Left lobe of liver (tissue), 2 donors: ENCODE measurements at regions not wholly inside any gene's neighbourhood (a gene's known extent, or its start where the extent isn't known, plus 50 kb on each side); places are given as distances from the start of the nearest gene placed in this dataset.

Experiments used
- ATAC-seq: fragments of 200-7000 bp; cut with Tn5 transposase; one replicate; pipeline ENCODE4 v1.9.1; 2020; ENCODE audit warnings: mild to moderate bottlenecking, moderate library complexity
- DNase-seq: peaks from one replicate; pipeline ENCODE4 v3.0.0-alpha.2; 2020; ENCODE audit warnings: low spot score
- donor health status: DM: no; HTN: no; CAD: no; lungs with moderate emphysema.
- donor health status: DM: no; HTN: yes; CAD: no.

DNA sequence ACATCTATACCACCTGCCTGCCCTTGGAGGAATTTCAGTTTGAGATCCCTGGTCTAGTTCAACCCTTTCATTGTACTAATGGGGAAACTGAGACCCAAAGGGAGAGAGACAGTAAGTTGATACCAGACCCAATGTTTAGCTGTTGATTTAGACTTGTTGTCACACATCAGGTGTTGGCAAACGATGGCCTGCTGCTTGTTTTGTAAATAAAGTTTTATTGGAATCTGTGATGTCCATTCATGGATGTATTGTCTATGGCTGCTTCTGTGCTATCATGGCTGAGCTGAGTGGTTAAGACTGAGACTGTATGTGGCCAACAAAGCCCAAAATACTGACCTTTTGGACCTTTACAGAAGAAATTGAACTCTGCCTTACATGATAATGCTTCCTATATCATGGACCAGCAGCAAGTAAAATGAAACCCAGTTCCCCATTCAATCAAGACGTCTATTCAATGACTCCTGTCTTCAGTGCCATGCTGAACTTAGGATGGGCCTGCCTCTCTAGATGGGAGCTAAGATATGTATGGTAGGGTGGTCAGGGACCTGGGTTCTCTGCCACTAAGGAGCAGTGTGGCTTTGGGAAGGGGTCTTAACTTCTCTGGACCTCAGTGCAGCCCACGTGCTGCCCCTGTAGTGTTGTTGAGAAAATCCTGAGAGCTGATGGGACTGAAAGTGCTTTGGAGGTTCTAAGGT, 111.0 kb downstream of the IRX5 start:
- ATAC-seq (no peak), DNase-seq (no peak)

GRCh38 chr16:55042556-55043432, 112.1 kb downstream of the IRX5 start:
- DNase-seq (no peak), ATAC-seq (no peak)

DNA sequence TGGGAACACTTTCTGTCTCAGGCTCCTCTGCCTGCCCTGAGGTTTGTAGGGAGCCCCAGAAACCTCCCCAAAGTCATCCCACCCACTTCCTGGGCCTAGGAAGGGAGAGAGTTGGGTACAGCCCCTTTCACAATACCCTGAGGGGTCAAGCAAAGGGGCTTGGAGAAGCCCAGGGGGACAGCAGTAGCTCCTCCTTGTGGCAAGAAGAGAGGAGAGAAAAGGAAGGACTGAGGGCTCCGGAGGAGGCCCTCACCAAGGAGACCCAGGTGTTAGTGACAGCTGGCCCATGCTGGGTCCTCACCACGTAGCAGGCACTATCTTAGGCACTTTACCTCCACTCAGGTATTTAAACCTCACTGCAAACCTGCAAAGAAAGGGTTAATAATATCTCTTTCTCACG, 112.8 kb downstream of the IRX5 start:
- ATAC-seq: no peak
- DNase-seq: no peak

- DNase-seq: no peak
These were observed 113.7 kb downstream of the IRX5 start for GRCh38 chr16:55044201-55044975.

GRCh38 chr16:55045329-55045728, 114.7 kb downstream of the IRX5 start:
- no peak for ATAC-seq
- DNase-seq: no peak

More at GRCh38 chr16:55044201-55044975, 113.7 kb downstream of the IRX5 start:
- ATAC-seq: no peak

DNA sequence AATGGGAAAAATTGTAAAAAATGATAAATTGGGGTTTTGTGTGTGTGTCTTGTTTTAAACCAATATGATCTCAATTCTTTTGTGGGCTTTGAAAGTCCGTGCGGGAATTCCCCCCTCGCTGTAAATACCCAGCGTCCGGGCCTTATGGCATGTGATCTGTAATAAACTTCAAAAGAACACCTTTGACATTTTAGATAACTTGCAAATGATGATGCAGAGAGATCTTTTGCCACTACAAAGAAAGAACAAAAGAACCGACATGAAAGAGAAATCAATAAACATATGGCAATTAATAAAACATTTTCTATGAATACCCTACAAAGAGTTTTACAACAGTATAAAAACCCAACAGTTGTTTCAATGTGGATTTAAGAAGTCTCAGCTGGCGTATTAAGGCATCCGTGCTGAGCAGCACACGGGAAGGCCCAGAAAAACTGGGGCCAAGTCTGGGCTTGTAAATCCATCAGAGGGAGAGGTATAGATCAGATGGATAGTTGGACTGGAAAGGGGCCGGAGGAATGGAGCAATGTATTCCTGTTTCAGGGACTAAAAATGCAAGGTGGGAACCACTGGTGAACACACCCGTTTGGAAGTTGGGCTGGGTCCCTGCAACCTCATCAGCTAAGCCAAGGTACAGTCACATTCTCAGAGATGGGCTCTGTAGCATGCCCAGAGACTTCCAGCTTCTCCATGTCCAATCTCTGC, 115.2 kb downstream of the IRX5 start:
- no peak for DNase-seq
- no peak for ATAC-seq

DNA sequence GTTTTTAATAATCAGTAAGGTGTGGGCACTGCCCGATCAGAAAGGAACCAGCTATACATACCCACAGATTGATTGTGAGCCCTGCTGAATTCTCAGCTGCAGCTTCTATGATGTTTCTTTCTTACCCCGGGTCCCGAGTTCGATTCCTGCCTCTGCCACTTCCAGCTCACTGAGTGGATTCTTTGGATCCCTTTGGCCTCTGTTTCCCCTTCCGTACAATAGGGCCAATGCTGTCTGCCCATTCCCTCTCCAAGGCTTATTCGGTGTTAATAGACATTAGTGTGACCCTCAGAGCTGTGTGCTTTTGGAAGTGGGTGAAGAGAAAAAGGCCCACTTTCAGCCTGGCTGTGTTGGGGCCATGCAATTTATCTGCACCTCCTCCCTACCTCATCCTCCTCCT, 115.8 kb downstream of the IRX5 start:
- DNase-seq: no peak
- ATAC-seq: no peak

GRCh38 chr16:55046916-55047315, 116.3 kb downstream of the IRX5 start:
- DNase-seq (no peak), ATAC-seq (no peak)

DNA sequence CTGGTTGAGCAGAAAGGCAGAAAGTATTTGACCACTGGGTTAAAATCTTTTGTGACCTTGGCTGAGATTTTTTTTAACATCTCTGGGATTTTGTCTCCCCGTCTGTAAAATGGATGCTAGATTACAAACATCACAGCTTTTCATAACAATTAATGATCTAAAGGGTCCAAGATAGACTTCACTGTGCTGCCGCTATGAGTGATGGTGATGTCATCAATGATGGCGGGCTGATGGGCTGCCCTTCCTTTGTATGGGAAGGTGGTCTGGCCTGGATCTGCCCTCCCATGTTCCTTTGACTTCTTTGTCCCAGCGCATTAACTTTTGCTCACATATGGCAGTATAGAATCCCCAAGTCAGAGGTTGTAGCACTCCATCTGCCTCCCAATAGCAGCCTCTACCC, 116.7 kb downstream of the IRX5 start:
- ATAC-seq: no peak
- no peak for DNase-seq

DNA sequence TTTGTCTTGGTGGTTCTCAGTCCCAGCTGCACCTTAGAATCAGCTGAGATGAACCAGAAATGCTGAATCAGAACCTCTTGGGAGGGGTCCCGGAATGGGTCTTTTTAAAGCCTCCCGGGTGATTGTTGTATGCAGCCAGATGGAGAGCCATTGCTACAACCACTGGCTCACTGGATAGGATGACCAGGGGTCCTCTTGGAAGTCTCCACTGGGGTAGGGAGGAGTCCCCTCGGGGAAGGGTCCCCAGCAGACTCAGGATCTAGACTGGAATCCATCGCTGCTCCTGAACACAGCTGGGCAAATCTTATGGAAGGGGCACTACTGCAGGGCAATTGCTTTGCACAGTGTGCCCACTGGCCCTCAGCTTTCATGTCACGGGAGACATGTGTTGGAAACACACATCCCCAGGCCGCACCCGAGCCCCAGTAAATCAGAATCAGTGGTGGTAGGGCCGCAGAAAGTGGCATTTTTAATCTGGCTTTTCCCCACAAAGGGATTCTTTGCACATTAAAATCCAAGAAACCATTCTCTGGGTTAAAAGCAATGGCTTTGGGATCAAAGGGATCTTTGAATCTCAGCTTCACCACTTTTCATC, 117.3 kb downstream of the IRX5 start:
- no peak for DNase-seq
- ATAC-seq: no peak

- ATAC-seq (no peak), DNase-seq (no peak)
These were observed 118.1 kb downstream of the IRX5 start for GRCh38 chr16:55048745-55049144.

- ATAC-seq: no peak
- no peak for DNase-seq
These were observed 121.1 kb downstream of the IRX5 start for GRCh38 chr16:55051571-55052347.

DNA sequence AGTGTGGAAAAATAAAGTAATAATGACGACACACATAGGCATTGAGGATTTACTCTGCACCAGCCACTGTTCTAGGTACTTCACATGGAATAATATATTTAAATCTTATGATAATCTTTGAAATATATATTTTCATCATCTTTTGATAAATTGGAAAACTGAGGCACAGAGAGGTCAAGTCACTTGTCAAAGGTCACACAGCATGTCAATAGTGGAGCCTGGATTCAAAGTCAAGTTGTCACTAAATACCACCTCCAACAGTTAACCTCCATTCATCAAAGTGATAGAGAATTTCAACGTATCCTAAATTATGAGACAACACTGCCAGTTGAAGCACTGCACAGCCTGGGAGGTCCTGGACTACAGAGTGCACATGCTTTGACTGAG, 121.7 kb downstream of the IRX5 start:
- ATAC-seq: no peak
- no peak for DNase-seq

DNA sequence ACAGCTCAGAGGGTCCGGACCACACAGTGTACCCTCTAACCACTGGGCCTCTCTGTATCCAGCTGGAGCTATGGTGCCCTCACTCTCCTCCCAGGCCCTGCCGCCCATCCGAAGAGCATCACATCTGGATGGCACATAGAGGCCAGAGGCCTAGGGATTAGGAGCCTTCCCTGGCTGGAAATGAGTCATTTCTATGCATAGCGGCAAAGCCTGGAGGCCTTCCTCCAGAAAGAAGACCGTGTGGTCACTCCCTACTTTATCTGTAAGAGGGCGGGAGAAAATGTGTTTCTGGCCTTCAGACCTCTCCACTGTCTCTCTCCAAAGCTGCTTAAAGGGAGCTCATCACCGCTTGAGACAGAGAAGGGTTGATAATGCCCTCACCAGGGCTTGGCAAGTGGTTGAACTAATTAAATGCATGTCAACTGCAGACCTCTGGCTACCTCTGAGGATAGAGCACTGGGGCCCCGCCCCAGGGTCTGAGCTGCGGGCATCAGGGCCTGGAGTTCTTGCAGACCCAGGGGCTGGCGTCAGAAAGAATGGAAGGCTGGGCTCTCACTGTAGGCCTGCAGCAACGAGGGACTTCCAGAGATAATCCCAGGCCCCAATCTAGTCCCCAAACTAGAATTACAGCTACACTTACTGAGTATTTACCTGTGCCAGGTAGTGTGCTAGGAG, 122.2 kb downstream of the IRX5 start:
- ATAC-seq (no peak), DNase-seq (no peak)

DNA sequence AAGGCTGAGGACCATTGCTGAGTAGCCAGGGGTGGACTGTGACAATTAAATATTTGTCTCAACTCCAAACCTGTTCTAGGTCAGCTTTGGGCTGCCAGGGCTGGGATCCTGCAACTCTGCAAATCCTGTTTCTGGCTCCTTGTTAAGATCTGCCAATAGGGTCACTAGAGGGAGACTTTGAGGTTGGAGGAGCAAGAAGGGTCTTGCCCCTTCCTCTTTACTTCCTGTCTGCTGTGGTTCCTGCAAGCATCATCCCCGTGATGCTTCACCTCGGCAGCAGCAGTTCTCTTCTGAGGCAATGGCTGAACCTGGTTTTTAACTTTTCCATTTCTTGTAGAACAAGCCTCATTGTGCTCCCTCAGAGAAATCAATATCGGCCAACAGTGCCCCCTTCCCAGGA, 124.6 kb downstream of the IRX5 start:
- ATAC-seq (no peak), DNase-seq (no peak)

- DNase-seq (no peak), ATAC-seq (peak; percentile 46)
These were observed 126.1 kb downstream of the IRX5 start for GRCh38 chr16:55056585-55057401.

- DNase-seq (no peak), ATAC-seq (no peak)
These were observed 127.2 kb downstream of the IRX5 start for GRCh38 chr16:55057866-55058265.

- no peak for ATAC-seq
- no peak for DNase-seq
These were observed 127.9 kb downstream of the IRX5 start for GRCh38 chr16:55058576-55058975.
